ENCODE measurements at regions not wholly inside any gene's neighbourhood (a gene's known extent, or its start where the extent isn't known, plus 50 kb on each side); places are given as distances from the start of the nearest gene placed in this dataset.

GRCh38 chr13:40205771-40206240, 460.6 kb downstream of the FOXO1 start:
- DNase-seq (ENCODE audit: low read depth), result no peak
- H3K4me3 ChIP-seq (ENCODE audit: low read depth, low read length), result no peak overlapping the region
- TF ChIP-seq CTCF (IDR thresholded peaks at IDR 0.05; ENCODE audit: insufficient read depth, low read depth, low read length), result no peak
- H3K27me3 ChIP-seq (ENCODE audit: control insufficient read depth, insufficient read depth, low read length), result no peaks in the 10 kb centered on the region
- POLR2A ChIA-PET, result no interaction called here
- CTCF ChIA-PET, result no interaction called here
- no peaks in the 10 kb centered on the region for H3K36me3 ChIP-seq (ENCODE audit: control insufficient read depth, insufficient read depth, low read length)

GRCh38 chr13:40206241-40207000, 460.0 kb downstream of the FOXO1 start:
- no peaks in the 10 kb centered on the region for H3K36me3 ChIP-seq (ENCODE audit: control insufficient read depth, insufficient read depth, low read length)
- POLR2A ChIA-PET, result no interaction called here
- CTCF ChIA-PET, result no interaction called here
- no peaks in the 10 kb centered on the region for H3K27me3 ChIP-seq (ENCODE audit: control insufficient read depth, insufficient read depth, low read length)
- no peak for TF ChIP-seq CTCF (IDR thresholded peaks at IDR 0.05; ENCODE audit: insufficient read depth, low read depth, low read length)
- DNase-seq (ENCODE audit: low read depth), result no peak
- H3K4me3 ChIP-seq (ENCODE audit: low read depth, low read length), result no peak overlapping the region

GRCh38 chr13:40207001-40207478, 459.4 kb downstream of the FOXO1 start:
- CTCF ChIA-PET, result interaction anchor here (1.0 kb wide), 1 partner anchor 140 kb away, joined by 3 read pairs; no protein-coding TSS in a partner anchor

GRCh38 chr13:40208517-40208916, 457.9 kb downstream of the FOXO1 start:
- Histone ChIP-seq H3K4me3 (ENCODE audit: low read depth, low read length) (no peak overlapping the region), H3K27me3 (ENCODE audit: control insufficient read depth, insufficient read depth, low read length) (no peaks in the 10 kb centered on the region), H3K36me3 (ENCODE audit: control insufficient read depth, insufficient read depth, low read length) (no peaks in the 10 kb centered on the region)
- no peak for TF ChIP-seq CTCF (IDR thresholded peaks at IDR 0.05; ENCODE audit: insufficient read depth, low read depth, low read length)
- ChIA-PET POLR2A (no interaction called here), CTCF (no interaction called here)
- DNase-seq (ENCODE audit: low read depth), result no peak

More at GRCh38 chr13:40207001-40207478, 459.4 kb downstream of the FOXO1 start:
- no peaks in the 10 kb centered on the region for H3K27me3 ChIP-seq (ENCODE audit: control insufficient read depth, insufficient read depth, low read length)
- TF ChIP-seq CTCF (IDR thresholded peaks at IDR 0.05; ENCODE audit: insufficient read depth, low read depth, low read length), result no peak
- no peak overlapping the region for H3K4me3 ChIP-seq (ENCODE audit: low read depth, low read length)
- no peak for DNase-seq (ENCODE audit: low read depth)
- POLR2A ChIA-PET, result no interaction called here
- H3K36me3 ChIP-seq (ENCODE audit: control insufficient read depth, insufficient read depth, low read length), result no peaks in the 10 kb centered on the region

- DNase-seq (ENCODE audit: low read depth), result no peak
- TF ChIP-seq CTCF (IDR thresholded peaks at IDR 0.05; ENCODE audit: insufficient read depth, low read depth, low read length), result no peak
- ChIA-PET POLR2A (no interaction called here), CTCF (no interaction called here)
- Histone ChIP-seq H3K4me3 (ENCODE audit: low read depth, low read length) (no peak overlapping the region), H3K36me3 (ENCODE audit: control insufficient read depth, insufficient read depth, low read length) (no peaks in the 10 kb centered on the region), H3K27me3 (ENCODE audit: control insufficient read depth, insufficient read depth, low read length) (no peaks in the 10 kb centered on the region)
Observed at GRCh38 chr13:40210865-40211585, 455.4 kb downstream of the FOXO1 start.
